Mononuclear cell (primary cell): ENCODE measurements at regions not wholly inside any gene's neighbourhood (a gene's known extent, or its start where the extent isn't known, plus 50 kb on each side); places are given as distances from the start of the nearest gene placed in this dataset.

ENCODE experiments used
- H3K27me3 ChIP-seq: 2 replicates; pipeline ENCODE4 v1.6.0; 2011; ENCODE audit warnings: low read length, control low read depth; ENCODE audit not compliant: insufficient read depth
- H3K4me1 ChIP-seq: 2 replicates; pipeline ENCODE4 v1.5.1; 2011; ENCODE audit warnings: mild to moderate bottlenecking, low read length, control low read depth; ENCODE audit not compliant: insufficient read depth
- H3K4me3 ChIP-seq: 2 replicates; pipeline ENCODE4 v1.5.1; 2011; ENCODE audit warnings: mild to moderate bottlenecking, low read length, moderate library complexity
- H3K9me3 ChIP-seq: 2 replicates; pipeline ENCODE4 v1.5.1; 2011; ENCODE audit warnings: low read depth, mild to moderate bottlenecking, control low read depth, low read length

DNA sequence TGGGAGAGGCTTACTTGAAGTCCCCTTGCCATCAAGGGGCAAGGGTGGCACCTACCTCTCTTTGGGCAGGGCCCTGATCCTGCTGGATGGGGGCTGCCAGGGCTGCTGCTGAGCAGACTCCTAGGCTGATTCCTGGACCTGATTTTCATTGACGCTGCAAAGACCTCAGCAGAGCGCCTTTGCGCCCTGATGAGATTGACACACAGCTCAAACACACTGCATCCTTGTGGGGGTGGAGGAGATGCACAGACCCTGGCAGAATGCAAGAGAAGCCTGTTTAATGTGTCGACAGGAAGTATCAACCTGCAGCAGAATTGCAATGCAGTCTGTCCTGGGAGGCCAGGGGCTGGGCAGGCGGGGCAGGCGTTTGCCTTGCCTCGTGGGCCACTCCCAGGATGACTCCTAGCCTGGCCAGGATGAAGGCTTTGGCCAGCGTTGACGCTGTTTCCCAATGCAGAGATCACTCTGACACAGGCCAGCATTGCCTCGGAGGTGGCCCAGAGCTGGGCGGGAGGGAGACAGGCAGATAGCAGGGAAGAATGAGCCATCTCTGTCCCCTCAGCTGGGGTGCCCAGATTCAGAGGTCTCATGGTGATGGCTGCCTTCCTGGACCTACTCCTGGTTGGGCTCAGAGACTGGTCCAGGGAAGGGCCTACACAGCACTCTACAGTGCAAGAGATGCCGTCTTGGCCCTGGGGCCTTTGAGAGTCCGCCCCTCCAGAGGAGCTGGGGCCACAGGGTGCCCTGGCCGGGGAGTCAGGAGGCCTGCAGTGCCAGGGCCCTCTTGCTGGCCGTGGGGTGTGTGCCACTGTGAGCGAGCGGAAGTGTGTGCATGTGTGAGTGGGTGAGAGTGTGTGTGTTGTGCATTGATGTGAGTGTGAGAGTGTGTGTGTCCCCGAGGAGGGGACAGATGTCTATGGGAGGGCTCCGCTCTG, 108.3 kb downstream of the KIF26A start:
- Histone ChIP-seq H3K9me3 (peaks cover 5% of the 10 kb centered on the region), H3K27me3 (no peaks in the 10 kb centered on the region), H3K4me1 (no peaks in the 10 kb centered on the region), H3K4me3 (no peak overlapping the region)

DNA sequence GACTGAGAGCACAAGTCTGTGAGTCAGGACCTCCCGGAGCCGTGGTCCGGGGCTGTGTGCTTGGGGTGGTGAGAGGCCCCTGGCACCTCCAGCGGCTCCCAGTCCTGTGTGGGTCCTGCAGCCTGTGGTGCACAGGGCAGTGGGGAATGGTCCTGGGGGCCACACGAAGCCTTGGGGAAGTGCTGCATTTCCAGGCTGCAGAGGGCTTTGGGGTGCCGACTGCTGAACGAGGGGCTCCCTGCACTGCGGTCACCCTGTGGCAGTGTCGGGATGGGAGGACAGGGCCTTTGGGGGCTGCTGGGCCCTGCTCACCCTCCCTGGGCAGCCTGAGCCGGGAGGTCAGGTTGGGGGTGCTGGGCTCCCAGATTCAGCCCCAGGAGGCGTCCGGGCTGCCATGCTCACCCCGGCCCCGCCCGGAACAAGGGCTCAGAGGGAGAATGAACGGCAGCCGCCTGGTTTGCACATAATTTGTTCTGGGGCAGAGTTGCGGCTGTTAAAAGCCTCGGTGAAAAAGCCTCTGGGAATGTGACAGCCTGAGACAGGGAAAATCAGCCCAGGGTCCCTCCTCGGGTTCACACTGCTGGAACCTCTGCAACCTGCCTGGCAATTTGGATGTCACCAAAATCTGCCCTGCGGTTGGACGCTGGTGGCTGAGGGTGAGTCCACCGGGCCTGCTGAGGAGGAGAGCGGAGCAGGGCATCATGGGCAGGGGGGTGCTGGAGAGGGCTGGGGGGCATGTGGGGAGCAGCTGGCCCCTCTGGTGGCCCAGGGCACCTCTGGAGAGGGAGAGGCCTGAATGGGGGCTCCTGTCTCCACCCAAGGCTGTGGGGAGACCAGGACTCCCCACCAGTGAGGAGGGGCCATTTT, 109.2 kb downstream of the KIF26A start:
- no peaks in the 10 kb centered on the region for H3K4me1 ChIP-seq
- no peak overlapping the region for H3K4me3 ChIP-seq
- H3K27me3 ChIP-seq = no peaks in the 10 kb centered on the region
- H3K9me3 ChIP-seq = peaks cover 5% of the 10 kb centered on the region

DNA sequence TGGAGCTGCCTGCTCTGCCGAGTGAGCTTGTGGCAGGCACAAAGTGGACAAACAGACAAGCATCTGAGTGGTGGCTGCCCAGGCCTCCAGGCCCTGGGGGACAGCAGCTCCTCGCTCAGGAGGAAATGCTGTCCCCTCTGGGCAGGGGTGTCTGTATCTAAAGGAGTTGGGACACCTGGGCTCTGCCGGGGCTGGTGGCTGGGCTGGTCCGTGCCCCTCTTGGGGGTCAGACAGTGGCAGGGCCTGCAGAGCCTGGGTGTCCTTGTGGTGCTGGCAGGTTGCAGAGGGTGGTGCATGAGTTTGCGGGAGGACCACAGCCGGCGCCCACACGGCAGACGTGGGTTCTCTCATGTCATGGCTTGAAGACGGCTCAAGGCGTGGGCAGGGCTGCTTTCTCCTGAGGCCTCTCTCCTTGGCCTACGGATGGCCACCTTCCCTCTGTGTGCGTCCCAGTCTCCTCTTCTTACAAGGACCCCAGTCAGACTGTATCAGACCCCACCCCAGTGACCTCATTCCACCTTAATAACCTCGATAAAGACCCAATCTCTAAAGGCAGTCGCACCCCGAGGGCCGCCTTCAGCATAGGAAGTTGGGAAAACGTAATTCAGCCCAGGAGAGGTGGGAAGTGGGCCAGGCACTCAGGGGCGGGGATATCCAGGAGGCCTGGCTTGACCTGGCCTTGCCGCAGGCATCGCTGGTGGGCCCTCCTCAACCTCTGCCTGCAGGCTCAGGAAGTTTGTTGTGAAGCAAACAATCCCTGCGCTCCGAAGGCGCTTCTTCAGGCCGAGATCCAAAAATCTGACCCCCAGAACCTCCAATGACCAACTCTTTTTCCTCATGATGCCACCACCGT, 110.0 kb downstream of the KIF26A start:
- peaks cover 5% of the 10 kb centered on the region for H3K9me3 ChIP-seq
- no peak overlapping the region for H3K4me3 ChIP-seq
- no peaks in the 10 kb centered on the region for H3K27me3 ChIP-seq
- H3K4me1 ChIP-seq = no peaks in the 10 kb centered on the region

DNA sequence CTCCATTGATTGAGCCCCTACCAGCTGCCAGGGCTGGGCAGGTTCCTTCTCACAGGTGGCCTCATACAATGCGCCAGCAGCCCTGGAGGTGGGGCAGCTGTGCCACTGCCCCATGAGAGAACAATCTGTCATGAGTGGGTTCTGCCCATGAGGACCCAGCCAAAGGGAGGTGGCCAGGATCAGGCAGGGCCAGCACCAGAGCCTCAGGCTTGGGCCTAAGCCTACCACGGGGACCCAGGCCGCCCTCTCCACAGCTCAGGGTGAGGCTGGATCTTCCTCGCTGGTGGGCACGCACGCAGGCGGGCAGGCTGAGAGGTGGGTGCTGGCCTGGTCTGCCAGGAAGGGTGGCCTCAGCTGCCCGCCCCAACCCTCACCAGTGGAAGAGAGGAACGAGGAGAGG, 110.7 kb downstream of the KIF26A start:
- Histone ChIP-seq H3K4me3 (no peak overlapping the region), H3K9me3 (peaks cover 5% of the 10 kb centered on the region), H3K27me3 (no peaks in the 10 kb centered on the region), H3K4me1 (no peaks in the 10 kb centered on the region)

DNA sequence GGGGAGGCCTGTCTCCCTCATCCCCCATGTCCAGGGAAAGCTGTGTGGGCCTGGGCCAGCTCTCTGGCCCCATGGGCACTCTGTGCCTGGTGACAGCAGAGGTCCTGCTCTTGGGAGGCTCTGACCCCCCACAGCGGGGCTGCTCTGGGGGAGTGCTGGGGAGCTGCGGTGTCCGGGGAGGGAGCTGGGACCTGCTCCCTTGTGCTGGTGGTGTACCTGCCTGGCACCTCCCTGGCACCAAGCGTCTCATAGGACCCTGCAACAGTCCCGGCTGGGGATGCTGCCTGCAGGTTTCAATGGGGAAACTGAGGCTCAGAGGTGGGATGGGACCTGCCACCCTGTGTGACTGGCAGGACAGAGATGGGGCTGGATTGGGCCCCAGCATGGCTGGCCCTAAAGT, 111.3 kb downstream of the KIF26A start:
- Histone ChIP-seq H3K9me3 (peaks cover 5% of the 10 kb centered on the region), H3K4me1 (no peaks in the 10 kb centered on the region), H3K27me3 (no peaks in the 10 kb centered on the region), H3K4me3 (no peak overlapping the region)

DNA sequence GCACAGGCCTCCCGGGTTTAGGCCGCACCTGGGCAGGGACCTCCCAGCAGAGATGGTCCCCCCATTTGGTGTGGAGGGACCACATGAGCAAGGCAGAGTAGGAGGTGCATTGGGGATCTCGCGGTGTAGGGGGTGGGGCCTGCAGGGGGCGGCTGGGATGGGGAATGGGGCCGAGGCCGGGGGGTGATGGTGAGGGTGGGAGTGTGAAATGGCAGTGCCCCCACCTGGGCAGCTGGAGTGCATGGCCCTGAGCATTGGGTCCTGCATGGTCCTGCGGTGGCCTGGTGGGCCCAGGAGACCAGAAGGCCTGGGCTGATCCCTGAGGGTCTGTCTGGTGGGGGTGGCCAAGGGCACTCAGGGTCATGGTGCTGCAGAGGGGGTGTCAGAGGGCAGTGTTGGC, 111.8 kb downstream of the KIF26A start:
- no peak overlapping the region for H3K4me3 ChIP-seq
- no peaks in the 10 kb centered on the region for H3K27me3 ChIP-seq
- no peaks in the 10 kb centered on the region for H3K4me1 ChIP-seq
- peaks cover 5% of the 10 kb centered on the region for H3K9me3 ChIP-seq

DNA sequence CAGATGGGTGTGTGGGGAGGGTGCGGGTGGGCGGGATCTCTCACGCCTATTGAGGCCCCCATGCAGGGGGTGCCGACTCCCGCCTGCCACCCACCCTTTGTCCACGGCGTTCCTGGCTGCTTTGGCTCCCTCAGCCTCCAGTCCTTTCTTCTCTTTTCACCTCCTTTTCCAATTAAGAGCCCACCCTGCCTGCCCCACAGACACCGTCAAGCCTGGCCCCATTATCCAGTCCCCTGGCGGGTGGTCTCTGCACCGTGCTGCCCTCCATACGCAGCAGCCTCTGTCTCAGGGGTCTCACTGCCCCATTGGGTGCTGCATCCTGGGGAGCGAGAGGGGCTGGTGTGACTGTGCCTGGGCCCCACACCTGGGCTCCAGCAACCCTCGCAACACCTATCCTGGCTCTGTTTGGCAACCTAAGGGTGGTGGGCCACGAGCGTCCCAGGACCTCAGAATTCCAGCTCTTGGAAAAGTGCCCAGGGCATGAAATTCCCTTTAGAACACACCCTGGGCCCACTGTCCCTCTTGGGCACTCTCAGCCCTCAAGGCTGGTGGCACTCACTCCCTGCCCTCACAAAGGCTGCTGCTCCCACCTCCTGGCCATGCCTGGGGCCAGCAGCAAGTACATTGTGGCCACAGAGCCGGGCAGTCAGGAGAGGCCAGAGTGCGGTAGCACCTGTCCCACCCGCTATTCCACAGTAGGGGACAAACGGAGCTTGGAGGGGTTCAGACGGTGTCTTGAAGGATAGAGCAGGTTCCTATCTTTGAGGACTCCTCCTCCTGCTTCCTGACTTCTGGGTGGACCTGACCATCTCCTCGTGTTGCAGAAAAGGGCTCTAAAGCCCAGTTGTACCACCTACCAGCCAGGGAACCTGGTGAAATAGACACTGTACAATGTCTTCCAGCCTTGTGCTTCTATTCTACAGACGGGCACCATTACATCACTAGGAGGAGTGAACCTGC, 114.1 kb downstream of the KIF26A start:
- H3K4me1 ChIP-seq = no peaks in the 10 kb centered on the region
- no peaks in the 10 kb centered on the region for H3K9me3 ChIP-seq
- H3K4me3 ChIP-seq = no peak overlapping the region
- H3K27me3 ChIP-seq = no peaks in the 10 kb centered on the region

DNA sequence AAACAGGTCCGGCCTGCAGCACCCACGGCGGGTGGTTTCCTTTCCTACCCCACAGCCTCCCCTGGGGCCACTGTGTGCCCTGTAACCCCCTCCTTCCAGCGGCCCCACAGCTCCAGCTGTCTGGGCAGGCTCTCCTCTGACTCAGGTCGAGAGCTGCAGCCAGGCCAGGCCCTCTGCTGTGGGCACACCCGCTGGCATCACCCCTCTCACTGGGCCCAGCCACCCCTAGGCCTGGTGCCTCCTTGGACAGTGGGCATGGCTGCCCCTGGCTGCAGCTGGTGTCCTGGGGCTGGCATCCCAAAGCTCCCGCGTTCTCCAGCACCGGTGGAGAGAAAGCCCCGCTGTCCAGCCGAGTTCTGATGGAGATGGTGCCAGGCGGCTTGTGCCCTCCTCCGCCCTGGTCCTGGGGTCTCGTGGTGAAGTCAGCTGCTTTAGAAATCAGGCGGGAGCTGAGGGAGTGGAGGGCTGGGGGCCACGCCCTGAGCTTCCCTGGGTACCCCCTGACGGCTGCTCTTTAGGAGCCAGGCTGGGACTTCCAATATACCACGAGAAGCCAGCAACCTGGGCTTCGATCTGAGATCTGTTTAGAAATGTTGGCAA, 114.9 kb downstream of the KIF26A start:
- no peaks in the 10 kb centered on the region for H3K27me3 ChIP-seq

DNA sequence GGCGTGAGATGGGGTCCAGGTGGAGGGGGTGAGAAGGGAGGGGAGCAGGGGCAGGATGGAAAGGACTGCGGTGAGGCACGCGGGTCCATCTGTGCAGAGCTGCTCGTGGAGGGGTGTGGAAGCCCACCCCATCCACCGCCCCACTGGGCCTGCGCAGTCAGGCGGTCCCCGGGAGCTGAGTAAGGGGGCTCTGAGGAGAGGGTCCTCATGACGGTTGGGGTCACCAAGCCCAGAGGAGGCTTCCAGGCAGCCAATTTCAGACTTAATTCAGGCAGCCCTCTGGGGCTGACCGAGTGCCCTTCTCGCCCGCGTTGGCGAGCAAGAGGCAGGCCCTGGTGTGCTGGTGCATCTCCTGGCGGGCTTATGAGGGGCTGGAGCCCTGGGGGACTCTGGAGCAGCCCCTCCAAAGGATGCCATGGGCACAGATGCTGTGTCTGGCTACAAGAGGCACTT, 115.5 kb downstream of the KIF26A start:
- Histone ChIP-seq H3K4me1 (no peaks in the 10 kb centered on the region), H3K27me3 (peaks cover 2% of the 10 kb centered on the region), H3K4me3 (no peak overlapping the region), H3K9me3 (no peaks in the 10 kb centered on the region)

More for the DNA sequence above, 114.9 kb downstream of the KIF26A start:
- Histone ChIP-seq H3K9me3 (no peaks in the 10 kb centered on the region), H3K4me1 (no peaks in the 10 kb centered on the region), H3K4me3 (no peak overlapping the region)

DNA sequence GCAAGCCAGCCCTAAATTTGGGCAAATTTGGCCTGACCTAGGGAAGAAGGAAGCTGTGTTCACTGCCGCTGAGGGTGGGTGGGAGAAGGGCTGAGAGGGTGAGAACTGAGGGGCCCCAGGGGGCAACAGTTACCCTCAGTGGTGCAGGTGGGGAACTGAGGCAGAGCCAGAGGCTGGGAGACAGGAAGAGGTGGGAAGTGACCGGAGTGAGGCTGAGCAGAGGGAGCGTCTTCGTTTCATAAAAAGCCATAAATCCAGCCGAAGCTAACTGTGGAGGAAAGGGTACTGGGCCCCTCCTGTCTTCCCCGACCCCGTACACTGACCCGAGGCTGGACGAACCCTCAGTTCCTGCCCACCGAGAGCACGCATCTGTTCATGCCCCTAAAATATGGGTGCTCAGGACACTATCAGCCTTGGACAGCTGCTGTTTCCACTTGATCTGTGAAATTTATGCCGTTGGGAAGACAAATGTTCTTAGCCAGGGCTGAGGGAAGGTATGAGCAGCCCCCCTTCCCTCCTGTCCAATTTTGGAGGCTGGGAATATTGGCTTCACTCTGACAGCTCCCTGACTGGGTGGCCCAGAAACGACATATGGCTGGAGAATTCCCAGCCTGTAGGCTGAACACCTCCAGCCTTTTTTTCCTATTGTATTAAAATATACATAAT, 116.5 kb downstream of the KIF26A start:
- no peak overlapping the region for H3K4me3 ChIP-seq
- H3K27me3 ChIP-seq = peaks cover 2% of the 10 kb centered on the region
- no peaks in the 10 kb centered on the region for H3K9me3 ChIP-seq
- no peaks in the 10 kb centered on the region for H3K4me1 ChIP-seq

DNA sequence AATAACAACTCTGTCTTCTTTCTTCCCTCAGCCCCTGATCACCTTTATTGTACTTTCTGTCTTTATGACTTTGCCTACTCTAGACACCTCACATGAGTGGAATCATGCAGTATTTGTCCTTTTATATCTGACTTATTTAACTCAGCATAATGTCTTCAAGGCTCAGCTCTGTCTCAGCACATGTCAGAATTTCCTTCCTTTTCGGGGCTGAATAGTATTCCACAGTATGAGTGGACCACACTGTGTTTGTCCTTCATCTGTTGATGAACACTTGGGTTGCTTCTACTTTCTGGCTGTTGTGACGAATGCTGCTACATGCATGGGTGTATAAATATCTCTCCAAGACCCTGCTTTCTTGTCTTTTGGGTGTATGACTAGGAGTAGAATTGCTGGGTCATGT, 117.6 kb downstream of the KIF26A start:
- no peak overlapping the region for H3K4me3 ChIP-seq
- H3K9me3 ChIP-seq = no peaks in the 10 kb centered on the region
- H3K27me3 ChIP-seq = peaks cover 2% of the 10 kb centered on the region
- no peaks in the 10 kb centered on the region for H3K4me1 ChIP-seq

DNA sequence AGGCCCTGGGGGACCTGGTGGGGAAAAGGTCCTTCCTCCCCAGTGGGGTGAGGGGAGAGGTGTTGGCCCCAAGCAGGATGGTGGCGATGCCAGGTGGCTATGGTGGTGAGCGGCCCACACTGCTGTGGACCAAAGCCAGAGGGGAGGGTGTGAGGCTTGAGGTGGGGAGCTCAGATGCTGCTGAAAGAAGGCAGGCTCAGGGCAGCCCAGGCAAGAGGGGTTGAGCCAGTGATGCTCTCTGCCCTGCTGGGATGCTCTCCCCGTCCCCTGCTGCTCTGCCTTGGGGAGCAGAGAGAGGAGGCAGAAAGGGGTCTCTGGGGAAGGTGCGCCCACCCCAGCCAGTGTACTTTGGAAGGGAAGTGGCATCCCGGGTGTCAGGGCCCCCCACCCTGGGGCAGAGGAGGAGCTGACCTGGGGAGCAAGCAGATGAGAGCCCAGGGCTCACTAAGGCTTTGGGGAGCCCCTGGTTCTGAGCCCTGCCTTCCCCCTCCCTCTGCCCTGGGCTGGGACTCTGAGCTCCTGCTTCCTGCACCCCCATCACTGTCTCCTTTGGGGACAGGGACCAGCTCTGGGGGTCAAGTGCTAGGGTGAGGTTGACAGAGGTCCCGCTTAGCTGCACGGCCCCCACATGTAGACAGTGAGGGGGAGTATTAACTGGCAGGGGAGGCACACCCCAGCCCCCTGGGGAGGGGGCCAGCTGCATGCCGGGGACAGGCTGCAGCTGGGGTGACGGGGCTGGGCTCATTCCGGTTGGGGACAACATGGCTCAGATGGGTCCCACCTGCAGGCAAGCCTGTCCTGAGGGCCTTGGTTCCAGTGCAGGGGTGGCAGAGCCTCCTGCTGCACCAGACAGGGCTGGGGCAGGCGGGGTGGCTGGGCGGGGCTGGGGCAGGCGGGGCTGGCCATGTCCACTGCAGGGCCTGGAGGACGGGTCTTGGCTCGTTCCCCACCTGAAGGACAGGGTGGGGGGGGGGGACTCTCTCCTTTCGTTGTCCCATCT, 124.4 kb downstream of the KIF26A start:
- Histone ChIP-seq H3K4me3 (no peak overlapping the region), H3K9me3 (no peaks in the 10 kb centered on the region)

More for the DNA sequence above, 124.4 kb downstream of the KIF26A start:
- Histone ChIP-seq H3K4me1 (no peaks in the 10 kb centered on the region), H3K27me3 (peaks cover 2% of the 10 kb centered on the region)
